Lower leg skin (tissue), 4 donors: ENCODE measurements at regions not wholly inside any gene's neighbourhood (a gene's known extent, or its start where the extent isn't known, plus 50 kb on each side); places are given as distances from the start of the nearest gene placed in this dataset.

Experiments
- DNase-seq, 2 donors: peaks; one replicate each; pipeline ENCODE4 v3.0.0-alpha.2; 2019; ENCODE audit warnings: low spot score in 2 of 2
- H3K4me3 ChIP-seq: fragments of 200-600 bp; sonication (generic); 2 replicates; pipeline ENCODE4 v1.5.1; 2017; ENCODE audit warnings: mild to moderate bottlenecking, low read depth; ENCODE audit not compliant: poor library complexity, severe bottlenecking
- POLR2A ChIP-seq, 2 donors: fragments of 450-650 bp; IDR thresholded peaks; one replicate each; pipeline ENCODE4 v1.6.1; 2016 to 2017; ENCODE audit warnings: antibody characterized with exemption in 2 of 2, mild to moderate bottlenecking in 1 of 2, moderate library complexity in 1 of 2
- WGBS, 2 donors: methylation state at CpG; one replicate each; pipeline ENCODE4 v1.1.5; 2018; 5-methylcytosine and 5-hydroxymethylcytosine counted together
- intact Hi-C: fragments of 100-400 bp; cut with DNase I; formaldehyde crosslinking; loops from one replicate; pipeline ENCODE4 v1.15.0; 2023; ENCODE audit warnings: low total_unique reads
- TF ChIP-seq, protein P1 (sequence below), 3 donors: fragments of 450-650 bp; IDR thresholded peaks; one replicate each; pipeline ENCODE4 v1.5.1; 2016; ENCODE audit warnings: antibody characterized with exemption in 3 of 3, mild to moderate bottlenecking in 3 of 3, moderate library complexity in 2 of 3

DNA sequence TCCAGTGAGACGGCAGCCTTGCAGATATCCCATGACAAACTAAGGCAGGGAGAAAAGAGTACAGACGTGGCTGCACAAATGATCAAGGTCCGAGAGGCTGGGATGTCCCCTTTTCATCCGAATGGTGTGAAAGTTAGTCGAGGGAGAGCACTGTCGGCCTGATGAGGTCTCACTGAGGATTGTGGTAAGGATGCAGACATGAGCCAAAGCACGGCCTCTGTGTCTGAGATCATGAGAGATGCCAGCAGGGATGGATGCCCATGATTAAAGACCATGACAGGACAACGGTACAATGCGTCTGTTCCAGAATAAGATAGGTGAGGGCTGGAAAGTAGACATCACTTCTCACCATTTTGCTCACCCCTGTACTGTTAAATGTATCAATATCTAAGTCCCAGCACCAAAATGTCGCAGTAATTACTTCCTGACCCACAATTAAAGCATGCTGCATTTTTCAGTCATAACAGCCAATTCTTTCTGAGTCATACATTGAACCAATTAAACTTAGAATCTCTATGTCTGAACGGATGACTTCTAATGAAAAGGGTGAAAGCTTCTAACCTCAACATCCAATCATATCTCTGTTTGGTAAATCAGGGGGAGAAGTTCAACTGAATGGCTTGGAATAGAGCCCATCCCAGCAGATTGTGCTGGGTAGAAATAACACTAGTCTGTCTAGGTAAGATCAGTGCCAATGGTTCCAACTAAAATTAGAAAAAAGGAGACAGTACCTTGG lies 249.6 kb upstream of the SOX5 start:
- DNase-seq = no peak
- TF ChIP-seq POLR2A (IDR thresholded peaks at IDR 0.05) = no peak
- TF ChIP-seq, protein P1, sequence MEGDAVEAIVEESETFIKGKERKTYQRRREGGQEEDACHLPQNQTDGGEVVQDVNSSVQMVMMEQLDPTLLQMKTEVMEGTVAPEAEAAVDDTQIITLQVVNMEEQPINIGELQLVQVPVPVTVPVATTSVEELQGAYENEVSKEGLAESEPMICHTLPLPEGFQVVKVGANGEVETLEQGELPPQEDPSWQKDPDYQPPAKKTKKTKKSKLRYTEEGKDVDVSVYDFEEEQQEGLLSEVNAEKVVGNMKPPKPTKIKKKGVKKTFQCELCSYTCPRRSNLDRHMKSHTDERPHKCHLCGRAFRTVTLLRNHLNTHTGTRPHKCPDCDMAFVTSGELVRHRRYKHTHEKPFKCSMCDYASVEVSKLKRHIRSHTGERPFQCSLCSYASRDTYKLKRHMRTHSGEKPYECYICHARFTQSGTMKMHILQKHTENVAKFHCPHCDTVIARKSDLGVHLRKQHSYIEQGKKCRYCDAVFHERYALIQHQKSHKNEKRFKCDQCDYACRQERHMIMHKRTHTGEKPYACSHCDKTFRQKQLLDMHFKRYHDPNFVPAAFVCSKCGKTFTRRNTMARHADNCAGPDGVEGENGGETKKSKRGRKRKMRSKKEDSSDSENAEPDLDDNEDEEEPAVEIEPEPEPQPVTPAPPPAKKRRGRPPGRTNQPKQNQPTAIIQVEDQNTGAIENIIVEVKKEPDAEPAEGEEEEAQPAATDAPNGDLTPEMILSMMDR (IDR thresholded peaks at IDR 0.05) = no peak
- H3K4me3 ChIP-seq = no peak overlapping the region
- WGBS, 2 donors = 62 to 68% methylated on average over 11 of the region's 11 CpGs
- intact Hi-C loops = no loop called here

DNA sequence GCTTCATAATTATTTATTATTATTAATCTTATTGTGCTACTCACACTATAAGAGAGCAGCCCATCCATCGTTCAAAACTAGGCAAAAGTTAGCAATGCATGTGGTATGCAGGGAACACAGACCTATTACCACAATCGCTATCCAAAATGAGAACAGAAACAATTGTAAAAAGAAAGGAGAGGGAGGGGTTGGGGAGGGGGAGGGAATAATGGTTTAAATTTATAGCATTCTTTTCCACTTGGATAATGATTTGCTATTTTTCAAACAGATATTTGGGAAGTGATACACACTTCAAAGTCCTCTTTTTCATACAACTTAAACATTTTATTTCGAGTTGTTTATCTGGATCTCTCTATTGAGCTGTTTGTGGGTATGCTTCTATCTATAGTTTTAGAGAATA lies 248.6 kb upstream of the SOX5 start:
- 65 to 76% methylated on average over 3 of the region's 3 CpGs for WGBS, 2 donors
- H3K4me3 ChIP-seq = no peak overlapping the region
- DNase-seq = no peak
- intact Hi-C loops = no loop called here
- no peak for TF ChIP-seq POLR2A (IDR thresholded peaks at IDR 0.05)
- TF ChIP-seq, protein P1 (IDR thresholded peaks at IDR 0.05) = no peak

DNA sequence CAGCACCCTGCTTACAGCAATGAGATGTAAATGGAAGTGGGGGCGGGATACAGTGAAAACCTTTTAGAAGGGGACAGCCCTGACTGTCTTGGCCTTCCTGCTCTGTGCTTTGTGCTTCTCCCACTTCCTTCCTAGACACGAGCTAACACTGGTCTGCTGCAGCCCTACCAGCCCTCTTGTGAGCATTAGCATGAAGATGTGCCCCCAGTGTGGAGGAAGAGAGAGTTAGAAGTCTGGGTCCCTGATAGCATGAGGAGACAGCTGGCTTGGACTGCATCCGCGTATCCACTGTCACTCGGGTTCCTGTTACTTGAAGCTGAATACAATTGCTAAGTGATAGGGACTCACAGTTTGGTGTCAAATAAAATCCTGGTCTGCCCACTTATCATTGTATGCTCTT lies 248.1 kb upstream of the SOX5 start:
- TF ChIP-seq, protein P1 (IDR thresholded peaks at IDR 0.05) = no peak
- TF ChIP-seq POLR2A (IDR thresholded peaks at IDR 0.05) = no peak
- DNase-seq = no peak
- 75 to 82% methylated on average over 5 of the region's 5 CpGs for WGBS, 2 donors

DNA sequence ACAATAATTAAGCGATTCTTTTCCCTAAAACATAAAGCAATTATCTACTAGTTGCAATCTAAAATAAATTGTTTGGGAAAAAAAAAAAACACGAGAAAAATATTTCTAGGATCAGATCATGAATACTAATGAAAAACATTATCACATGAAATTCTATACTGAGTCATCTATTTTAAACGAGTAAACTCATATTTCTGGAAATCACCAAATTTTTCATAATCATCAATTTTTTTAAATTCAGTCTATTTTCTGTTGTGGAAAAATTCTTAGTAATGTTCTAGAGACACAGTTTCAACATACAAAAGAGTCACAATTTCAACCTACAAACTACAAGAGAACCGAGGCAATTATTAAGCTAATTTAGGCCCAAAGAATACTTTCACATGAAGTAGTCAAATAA lies 245.6 kb upstream of the SOX5 start:
- TF ChIP-seq, protein P1 (IDR thresholded peaks at IDR 0.05) = no peak
- no peak for TF ChIP-seq POLR2A (IDR thresholded peaks at IDR 0.05)
- no peak overlapping the region for H3K4me3 ChIP-seq
- intact Hi-C loops = no loop called here
- DNase-seq = no peak
- WGBS, 2 donors = 78 to 81% methylated on average over 4 of the region's 4 CpGs

More for the DNA sequence above, 248.1 kb upstream of the SOX5 start:
- no peak overlapping the region for H3K4me3 ChIP-seq
- intact Hi-C loops = no loop called here

GRCh38 chr12:24191117-24191516 lies 241.6 kb upstream of the SOX5 start:
- TF ChIP-seq, protein P1 (IDR thresholded peaks at IDR 0.05) = no peak
- TF ChIP-seq POLR2A (IDR thresholded peaks at IDR 0.05) = no peak
- H3K4me3 ChIP-seq = no peak overlapping the region
- intact Hi-C loops = no loop called here
- DNase-seq = no peak
- 93 to 94% methylated on average over 5 of the region's 5 CpGs for WGBS, 2 donors

DNA sequence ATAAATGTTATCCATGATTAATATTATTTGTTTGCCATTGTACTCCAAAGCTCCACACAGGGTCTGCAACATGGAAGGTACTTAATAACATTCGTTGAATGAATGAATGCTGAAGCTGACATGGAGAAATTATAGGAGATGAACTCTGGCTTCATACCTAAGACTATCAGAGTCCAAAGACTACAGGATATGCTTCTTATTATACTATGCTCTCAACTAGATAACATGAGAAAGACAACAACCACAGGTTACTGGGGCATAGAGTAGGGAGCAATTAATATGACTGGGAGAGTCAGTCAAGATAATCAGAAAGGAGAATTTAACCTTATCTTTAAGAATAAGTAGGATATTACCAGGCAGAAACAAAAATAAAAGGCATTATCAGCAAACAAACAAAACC lies 236.3 kb upstream of the SOX5 start:
- intact Hi-C loops = no loop called here
- H3K4me3 ChIP-seq = no peak overlapping the region
- TF ChIP-seq POLR2A (IDR thresholded peaks at IDR 0.05) = no peak
- DNase-seq = no peak
- 94 to 100% methylated on average over 1 of the region's 1 CpG for WGBS, 2 donors
